MM.1S (cell line): ENCODE measurements at regions not wholly inside any gene's neighbourhood (a gene's known extent, or its start where the extent isn't known, plus 50 kb on each side); places are given as distances from the start of the nearest gene placed in this dataset.

ENCODE experiments used
- DNase-seq: peaks from one replicate; pipeline ENCODE4 v3.0.0-alpha.2; 2015
- H2AFZ ChIP-seq: fragments of 300-600 bp; sonication (generic); 2 replicates; pipeline ENCODE4 v1.6.0; 2016; ENCODE audit warnings: antibody characterized with exemption, low read length
- H3F3A ChIP-seq: fragments of 300-600 bp; sonication (generic); 2 replicates; pipeline ENCODE4 v1.6.1; 2016; ENCODE audit warnings: mild to moderate bottlenecking, antibody characterized with exemption, low read length, moderate library complexity, mixed read lengths; ENCODE audit not compliant: insufficient read depth
- H3K27ac ChIP-seq: fragments of 300-600 bp; sonication (generic); 2 replicates; pipeline ENCODE4 v1.5.1; 2016; ENCODE audit warnings: mild to moderate bottlenecking, low read length
- H3K27me3 ChIP-seq: fragments of 300-600 bp; sonication (generic); replicated peaks from 2 replicates; pipeline ENCODE4 v1.6.0; 2016; ENCODE audit warnings: low read length; ENCODE audit not compliant: insufficient read depth
- H3K36me3 ChIP-seq: fragments of 300-600 bp; sonication (generic); replicated peaks from 2 replicates; pipeline ENCODE4 v1.6.1; 2016; ENCODE audit warnings: mild to moderate bottlenecking, low read length, mixed read lengths; ENCODE audit not compliant: insufficient read depth
- H3K4me1 ChIP-seq: fragments of 300-600 bp; sonication (generic); 2 replicates; pipeline ENCODE4 v1.6.1; 2016; ENCODE audit warnings: low read length, mixed read lengths
- H3K4me2 ChIP-seq: fragments of 300-600 bp; sonication (generic); 2 replicates; pipeline ENCODE4 v1.6.0; 2016; ENCODE audit warnings: low read depth, low read length
- H3K4me3 ChIP-seq: fragments of 300-600 bp; sonication (generic); 2 replicates; pipeline ENCODE4 v1.5.1; 2016; ENCODE audit warnings: low read length, mixed read lengths
- H3K79me2 ChIP-seq: fragments of 300-600 bp; sonication (generic); 2 replicates; pipeline ENCODE4 v1.6.1; 2016; ENCODE audit warnings: mixed run types, low read length, mixed read lengths
- H3K9ac ChIP-seq: fragments of 300-600 bp; sonication (generic); 2 replicates; pipeline ENCODE4 v1.6.1; 2016; ENCODE audit warnings: low read length, mixed read lengths
- H3K9me2 ChIP-seq: fragments of 300-600 bp; sonication (generic); replicated peaks from 2 replicates; pipeline ENCODE4 v1.6.1; 2016; ENCODE audit warnings: mild to moderate bottlenecking, low read length, mixed read lengths; ENCODE audit not compliant: insufficient read depth
- H3K9me3 ChIP-seq: fragments of 300-600 bp; sonication (generic); replicated peaks from 2 replicates; pipeline ENCODE4 v1.6.1; 2016; ENCODE audit warnings: mild to moderate bottlenecking, low read length, mixed read lengths; ENCODE audit not compliant: insufficient read depth
- H4K20me1 ChIP-seq: fragments of 300-600 bp; sonication (generic); 2 replicates; pipeline ENCODE4 v1.6.1; 2016; ENCODE audit warnings: mild to moderate bottlenecking, low read length, moderate library complexity, mixed read lengths; ENCODE audit not compliant: insufficient read depth
- EZH2 ChIP-seq: fragments of 300-600 bp; sonication (generic); optimal IDR thresholded peaks from 2 replicates; pipeline ENCODE3; 2017; ENCODE audit warnings: low read depth, mild to moderate bottlenecking, antibody characterized with exemption, low read length, mixed read lengths
- EZH2phosphoT487 ChIP-seq: fragments of 300-600 bp; sonication (generic); IDR thresholded peaks from 2 replicates; pipeline ENCODE4 v1.6.1; 2018; ENCODE audit warnings: antibody characterized with exemption, low read length
- TF ChIP-seq, protein P1 (sequence below): fragments of 300-600 bp; sonication (generic); IDR thresholded peaks from 2 replicates; pipeline ENCODE4 v1.5.1; 2016; ENCODE audit warnings: antibody characterized with exemption, low read length, mixed read lengths

DNA sequence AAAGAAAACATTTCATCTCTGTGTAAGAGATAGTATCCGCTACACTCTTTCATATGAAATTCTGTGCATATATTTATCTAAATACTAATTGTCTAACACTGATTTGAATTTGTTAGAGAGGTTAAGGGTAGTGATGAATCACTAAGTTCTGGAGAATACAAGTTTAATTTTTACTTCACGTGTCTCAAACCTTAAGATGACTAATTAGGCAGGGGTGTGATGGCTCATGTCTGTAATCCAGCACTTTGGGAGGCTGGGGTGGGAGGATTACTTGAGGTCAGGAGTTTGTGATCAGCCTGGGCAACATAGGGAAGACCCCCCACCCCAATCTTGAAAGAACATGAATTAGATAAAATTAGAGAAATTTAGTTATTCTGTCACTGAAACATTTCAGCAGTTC is 2241.9 kb downstream of the PCDH7 start:
- DNase-seq: no peak
- H3K27me3 ChIP-seq: no peaks in the 10 kb centered on the region
- no peak overlapping the region for H3K27ac ChIP-seq
- no peaks in the 10 kb centered on the region for H3K79me2 ChIP-seq
- H3K4me3 ChIP-seq: no peak overlapping the region
- H3K9ac ChIP-seq: no peak overlapping the region
- H3K9me2 ChIP-seq: no peaks in the 10 kb centered on the region
- no peak for TF ChIP-seq EZH2phosphoT487
- H2AFZ ChIP-seq: no peak overlapping the region
- no peaks in the 10 kb centered on the region for H3K4me1 ChIP-seq
- H3K4me2 ChIP-seq: no peak overlapping the region
- no peaks in the 10 kb centered on the region for H4K20me1 ChIP-seq
- H3K9me3 ChIP-seq: no peaks in the 10 kb centered on the region
- H3F3A ChIP-seq: no peaks in the 10 kb centered on the region
- no peaks in the 10 kb centered on the region for H3K36me3 ChIP-seq

- Histone ChIP-seq H4K20me1 (no peaks in the 10 kb centered on the region), H3K9ac (no peak overlapping the region), H3K27ac (no peak overlapping the region), H3K9me3 (no peaks in the 10 kb centered on the region), H3K4me3 (no peak overlapping the region), H3K4me1 (no peaks in the 10 kb centered on the region), H2AFZ (no peak overlapping the region), H3K9me2 (no peaks in the 10 kb centered on the region), H3K79me2 (no peaks in the 10 kb centered on the region), H3K36me3 (no peaks in the 10 kb centered on the region), H3K4me2 (no peak overlapping the region), H3K27me3 (no peaks in the 10 kb centered on the region), H3F3A (no peaks in the 10 kb centered on the region)
- DNase-seq: no peak
- TF ChIP-seq EZH2phosphoT487 (no peak), EZH2 (no peak)
- TF ChIP-seq, protein P1, sequence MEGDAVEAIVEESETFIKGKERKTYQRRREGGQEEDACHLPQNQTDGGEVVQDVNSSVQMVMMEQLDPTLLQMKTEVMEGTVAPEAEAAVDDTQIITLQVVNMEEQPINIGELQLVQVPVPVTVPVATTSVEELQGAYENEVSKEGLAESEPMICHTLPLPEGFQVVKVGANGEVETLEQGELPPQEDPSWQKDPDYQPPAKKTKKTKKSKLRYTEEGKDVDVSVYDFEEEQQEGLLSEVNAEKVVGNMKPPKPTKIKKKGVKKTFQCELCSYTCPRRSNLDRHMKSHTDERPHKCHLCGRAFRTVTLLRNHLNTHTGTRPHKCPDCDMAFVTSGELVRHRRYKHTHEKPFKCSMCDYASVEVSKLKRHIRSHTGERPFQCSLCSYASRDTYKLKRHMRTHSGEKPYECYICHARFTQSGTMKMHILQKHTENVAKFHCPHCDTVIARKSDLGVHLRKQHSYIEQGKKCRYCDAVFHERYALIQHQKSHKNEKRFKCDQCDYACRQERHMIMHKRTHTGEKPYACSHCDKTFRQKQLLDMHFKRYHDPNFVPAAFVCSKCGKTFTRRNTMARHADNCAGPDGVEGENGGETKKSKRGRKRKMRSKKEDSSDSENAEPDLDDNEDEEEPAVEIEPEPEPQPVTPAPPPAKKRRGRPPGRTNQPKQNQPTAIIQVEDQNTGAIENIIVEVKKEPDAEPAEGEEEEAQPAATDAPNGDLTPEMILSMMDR: no peak
Measured at GRCh38 chr4:32985256-32985655, 2265.1 kb downstream of the PCDH7 start.

- H3F3A ChIP-seq: no peaks in the 10 kb centered on the region
- H3K27me3 ChIP-seq: no peaks in the 10 kb centered on the region
- H3K9me2 ChIP-seq: no peaks in the 10 kb centered on the region
- TF ChIP-seq EZH2phosphoT487 (no peak), EZH2 (no peak)
- TF ChIP-seq, protein P1: no peak
- H3K9me3 ChIP-seq: no peaks in the 10 kb centered on the region
- H3K27ac ChIP-seq: no peak overlapping the region
- H4K20me1 ChIP-seq: no peaks in the 10 kb centered on the region
- no peak overlapping the region for H3K9ac ChIP-seq
- no peak overlapping the region for H3K4me2 ChIP-seq
- no peak overlapping the region for H3K4me3 ChIP-seq
- no peaks in the 10 kb centered on the region for H3K36me3 ChIP-seq
- H3K79me2 ChIP-seq: no peaks in the 10 kb centered on the region
- no peak for DNase-seq
- no peak overlapping the region for H2AFZ ChIP-seq
- H3K4me1 ChIP-seq: no peaks in the 10 kb centered on the region
Measured at GRCh38 chr4:32986236-32986635, 2266.1 kb downstream of the PCDH7 start.

DNA sequence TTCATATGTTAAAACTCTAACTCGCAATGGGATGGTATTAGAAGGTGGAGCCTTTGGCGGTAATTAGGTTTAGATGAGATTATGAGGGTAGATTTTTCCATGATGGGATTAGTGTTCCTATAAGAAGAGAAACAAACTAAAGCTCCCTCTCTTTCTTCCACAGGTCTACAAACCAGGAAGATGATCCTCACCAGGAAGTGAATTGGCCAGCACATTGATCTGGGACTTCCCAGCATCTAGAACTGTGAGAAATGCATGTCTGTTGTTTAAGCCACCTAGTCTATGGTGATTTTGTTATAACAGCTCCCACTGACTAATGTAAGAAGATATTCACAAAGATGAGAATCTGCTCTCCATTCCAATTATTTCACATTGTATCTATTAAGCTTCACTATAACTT is 2266.9 kb downstream of the PCDH7 start:
- Histone ChIP-seq H2AFZ (no peak overlapping the region), H3K36me3 (no peaks in the 10 kb centered on the region), H3K27me3 (no peaks in the 10 kb centered on the region), H4K20me1 (no peaks in the 10 kb centered on the region), H3F3A (no peaks in the 10 kb centered on the region), H3K9me2 (no peaks in the 10 kb centered on the region), H3K4me3 (no peak overlapping the region), H3K27ac (no peak overlapping the region), H3K79me2 (no peaks in the 10 kb centered on the region), H3K9me3 (no peaks in the 10 kb centered on the region), H3K9ac (no peak overlapping the region), H3K4me2 (no peak overlapping the region), H3K4me1 (no peaks in the 10 kb centered on the region)
- TF ChIP-seq, protein P1: no peak
- no peak for TF ChIP-seq EZH2phosphoT487
- no peak for DNase-seq
